ENCODE measurements at regions not wholly inside any gene's neighbourhood (a gene's known extent, or its start where the extent isn't known, plus 50 kb on each side); places are given as distances from the start of the nearest gene placed in this dataset.

DNA sequence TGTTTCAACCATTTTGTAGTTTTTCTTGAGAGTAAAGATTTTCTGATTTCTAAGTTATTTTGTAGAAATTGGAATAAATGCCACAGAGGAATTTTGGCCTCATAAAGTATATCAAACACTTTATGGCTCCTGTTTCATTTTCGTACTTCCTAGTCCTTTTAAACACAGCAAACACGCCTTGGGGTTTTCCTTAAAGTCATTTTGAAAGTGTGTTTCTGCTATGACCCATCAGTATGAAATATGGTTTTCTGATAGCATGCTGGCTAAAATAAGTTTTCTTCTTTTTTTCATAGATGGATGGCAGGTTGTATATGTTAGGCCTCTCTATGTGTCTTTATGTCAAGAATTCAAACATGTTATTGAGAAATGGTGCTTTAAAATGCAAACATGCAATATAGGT, 940.1 kb upstream of the TMPRSS15 start:
- TF ChIP-seq CTCF (IDR thresholded peaks at IDR 0.05) (no peak), POLR2A (IDR thresholded peaks at IDR 0.05) (no peak), POLR2AphosphoS5 (IDR thresholded peaks at IDR 0.05) (no peak)
